Smooth muscle cell (in vitro differentiated cells): ENCODE measurements at regions not wholly inside any gene's neighbourhood (a gene's known extent, or its start where the extent isn't known, plus 50 kb on each side); places are given as distances from the start of the nearest gene placed in this dataset.

Experiments
- DNase-seq: peaks from one replicate; lab custom pipeline; 2025; ENCODE audit not compliant: unreplicated experiment; lab: John Stamatoyannopoulos, UW
- H2AFZ ChIP-seq: fragments of 200-600 bp; sonication (generic); 2 replicates; pipeline ENCODE4 v1.6.0; 2016; ENCODE audit warnings: antibody characterized with exemption, low read depth, mild to moderate bottlenecking
- H3F3A ChIP-seq: fragments of 200-600 bp; sonication (generic); 2 replicates; pipeline ENCODE4 v1.6.0; 2017; ENCODE audit warnings: antibody characterized with exemption, low read depth
- H3K27ac ChIP-seq: fragments of 200-600 bp; sonication (generic); 2 replicates; pipeline ENCODE4 v1.5.1; 2016; ENCODE audit warnings: low read depth, mild to moderate bottlenecking
- H3K27me3 ChIP-seq: fragments of 200-600 bp; sonication (generic); 2 replicates; pipeline ENCODE4 v1.6.1; 2016; ENCODE audit warnings: low read depth, mild to moderate bottlenecking
- H3K36me3 ChIP-seq: fragments of 200-600 bp; sonication (generic); 2 replicates; pipeline ENCODE4 v1.5.1; 2016; ENCODE audit warnings: low read depth
- H3K4me1 ChIP-seq: fragments of 200-600 bp; sonication (generic); 2 replicates; pipeline ENCODE4 v1.5.1; 2016; ENCODE audit warnings: low read depth
- H3K4me2 ChIP-seq: fragments of 200-600 bp; sonication (generic); 2 replicates; pipeline ENCODE4 v1.6.0; 2016; ENCODE audit warnings: mild to moderate bottlenecking
- H3K4me3 ChIP-seq: fragments of 200-600 bp; sonication (generic); 2 replicates; pipeline ENCODE4 v1.5.1; 2016; ENCODE audit warnings: mild to moderate bottlenecking
- H3K79me2 ChIP-seq: fragments of 200-600 bp; sonication (generic); 2 replicates; pipeline ENCODE4 v1.6.0; 2016; ENCODE audit warnings: low read depth, mild to moderate bottlenecking
- H3K9ac ChIP-seq: fragments of 200-600 bp; sonication (generic); 2 replicates; pipeline ENCODE4 v1.6.0; 2016; ENCODE audit warnings: low read depth
- H3K9me3 ChIP-seq: fragments of 200-600 bp; sonication (generic); replicated peaks from 2 replicates; pipeline ENCODE4 v1.5.1; 2016; ENCODE audit warnings: low read depth
- H4K20me1 ChIP-seq: fragments of 200-600 bp; sonication (generic); 2 replicates; pipeline ENCODE4 v1.6.0; 2016; ENCODE audit warnings: low read depth
- CTCF ChIP-seq: fragments of 200-600 bp; sonication (generic); IDR thresholded peaks from 2 replicates; pipeline ENCODE4 v1.5.1; 2017; ENCODE audit warnings: borderline replicate concordance, mild to moderate bottlenecking, antibody characterized with exemption; ENCODE audit not compliant: insufficient read depth, poor library complexity, severe bottlenecking
- WGBS: methylation state at CpG from one replicate; pipeline ENCODE4 v1.1.7; 2016; ENCODE audit warnings: low lambda C conversion rate; 5-methylcytosine and 5-hydroxymethylcytosine counted together

GRCh38 chrX:40331353-40331752, 233.6 kb upstream of the BCOR start:
- Histone ChIP-seq H3K9me3 (no peaks in the 10 kb centered on the region), H3K36me3 (no peaks in the 10 kb centered on the region), H3K27me3 (no peaks in the 10 kb centered on the region), H3K4me1 (no peaks in the 10 kb centered on the region), H3F3A (no peaks in the 10 kb centered on the region), H3K4me3 (no peak overlapping the region), H3K27ac (no peak overlapping the region), H3K9ac (no peak overlapping the region), H2AFZ (no peak overlapping the region), H3K79me2 (no peaks in the 10 kb centered on the region), H4K20me1 (no peaks in the 10 kb centered on the region), H3K4me2 (no peak overlapping the region)
- 87% methylated on average over 5 of the region's 5 CpGs for WGBS
- no peak for TF ChIP-seq CTCF
- no peak for DNase-seq

- Histone ChIP-seq H3K4me3 (no peak overlapping the region), H3K4me1 (no peaks in the 10 kb centered on the region), H3K4me2 (no peak overlapping the region), H3K27me3 (no peaks in the 10 kb centered on the region), H3K27ac (no peak overlapping the region), H3K9ac (no peak overlapping the region), H2AFZ (no peak overlapping the region), H3K79me2 (no peaks in the 10 kb centered on the region), H3K9me3 (no peaks in the 10 kb centered on the region), H3K36me3 (no peaks in the 10 kb centered on the region), H3F3A (no peaks in the 10 kb centered on the region), H4K20me1 (no peaks in the 10 kb centered on the region)
- TF ChIP-seq CTCF, result no peak
- DNase-seq, result no peak
- 96% methylated on average over 2 of the region's 2 CpGs for WGBS
Observed at GRCh38 chrX:40329616-40330015, 231.9 kb upstream of the BCOR start.

- no peaks in the 10 kb centered on the region for H3K79me2 ChIP-seq
- H3K4me2 ChIP-seq, result no peak overlapping the region
- no peaks in the 10 kb centered on the region for H4K20me1 ChIP-seq
- H3K27ac ChIP-seq, result no peak overlapping the region
- no peak overlapping the region for H2AFZ ChIP-seq
- H3K4me1 ChIP-seq, result no peaks in the 10 kb centered on the region
- no peak for DNase-seq
- 76% methylated on average over 1 of the region's 1 CpG for WGBS
- H3K9ac ChIP-seq, result no peak overlapping the region
- no peaks in the 10 kb centered on the region for H3K36me3 ChIP-seq
- TF ChIP-seq CTCF, result no peak
- H3K27me3 ChIP-seq, result no peaks in the 10 kb centered on the region
- H3F3A ChIP-seq, result no peaks in the 10 kb centered on the region
- H3K9me3 ChIP-seq, result no peaks in the 10 kb centered on the region
- no peak overlapping the region for H3K4me3 ChIP-seq
Observed at GRCh38 chrX:40327085-40327484, 229.3 kb upstream of the BCOR start.

GRCh38 chrX:40326186-40326965, 228.6 kb upstream of the BCOR start:
- Histone ChIP-seq H3K4me1 (no peaks in the 10 kb centered on the region), H3K36me3 (no peaks in the 10 kb centered on the region), H3K79me2 (no peaks in the 10 kb centered on the region), H3K4me3 (no peak overlapping the region), H3K4me2 (no peak overlapping the region), H4K20me1 (no peaks in the 10 kb centered on the region), H3K9ac (no peak overlapping the region), H2AFZ (no peak overlapping the region), H3K9me3 (no peaks in the 10 kb centered on the region), H3K27me3 (no peaks in the 10 kb centered on the region), H3K27ac (no peak overlapping the region), H3F3A (no peaks in the 10 kb centered on the region)
- 83% methylated on average over 8 of the region's 8 CpGs for WGBS
- DNase-seq, result no peak
- TF ChIP-seq CTCF, result no peak
